ENCODE measurements at regions not wholly inside any gene's neighbourhood (a gene's known extent, or its start where the extent isn't known, plus 50 kb on each side); places are given as distances from the start of the nearest gene placed in this dataset.

DNA sequence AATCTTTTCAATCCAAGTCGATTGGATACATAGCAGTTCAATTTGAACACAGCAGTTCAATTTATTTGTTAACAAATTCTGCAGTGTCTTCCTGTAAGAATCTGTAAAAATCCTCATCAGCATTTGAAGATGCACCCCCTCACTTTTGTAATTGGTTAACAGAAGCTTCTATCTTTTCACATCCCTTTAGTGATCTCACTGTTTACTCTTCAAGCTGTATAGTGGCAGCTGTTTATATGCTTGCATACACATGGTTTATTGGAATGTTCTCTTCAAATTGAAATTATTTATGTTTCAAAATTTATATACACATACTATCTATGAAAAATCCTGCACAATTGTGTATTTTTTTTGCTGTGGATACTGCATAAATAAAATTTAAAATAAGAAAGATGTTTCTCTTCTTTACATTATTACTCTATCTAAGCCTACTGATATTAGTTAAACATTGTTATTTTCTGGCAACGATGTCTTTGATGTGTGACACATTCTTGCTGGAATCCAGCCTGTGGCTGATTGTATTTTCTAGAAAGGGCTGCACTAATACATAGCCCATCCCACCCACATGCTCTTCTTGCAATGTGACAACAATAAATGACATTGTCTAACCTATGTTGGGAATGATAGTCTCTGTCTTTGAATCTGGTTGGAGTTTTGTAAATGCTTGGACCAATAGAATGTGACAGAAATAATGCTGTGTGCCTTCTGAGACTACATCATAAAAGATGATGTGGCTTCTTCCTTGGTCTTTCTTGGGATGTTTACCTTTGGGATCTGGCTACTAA, 573.0 kb downstream of the CD109 start:
- TF ChIP-seq CTCF (IDR thresholded peaks at IDR 0.05) (no peak), POLR2A (IDR thresholded peaks at IDR 0.05) (no peak)
